ENCODE measurements at regions not wholly inside any gene's neighbourhood (a gene's known extent, or its start where the extent isn't known, plus 50 kb on each side); places are given as distances from the start of the nearest gene placed in this dataset.
"Not testable (repeated sequence)": the region's sequence is repeated elsewhere in the genome, so short reads cannot be mapped to it uniquely, and the experiment has no call there.

DNA sequence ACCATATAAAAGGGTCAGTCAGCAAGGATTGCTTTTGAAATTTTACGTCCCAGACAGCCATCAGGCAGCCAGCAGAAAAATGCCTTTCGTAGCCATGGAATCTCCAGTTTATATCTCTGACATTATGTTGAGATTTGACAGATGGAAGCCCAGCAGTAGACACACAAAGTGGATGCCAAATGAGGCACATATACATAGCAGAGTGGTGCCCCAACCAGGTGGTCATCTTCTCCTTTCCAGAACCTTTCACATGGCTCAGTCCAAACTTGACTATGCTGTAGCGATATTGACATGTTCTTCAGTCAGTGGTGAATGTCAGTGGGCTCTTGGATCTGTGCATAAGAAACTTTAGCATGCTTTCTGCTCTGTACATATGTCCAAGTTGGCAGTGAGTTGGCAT lies 123.3 kb upstream of the GBE1 start:
- no peak for DNase-seq

DNA sequence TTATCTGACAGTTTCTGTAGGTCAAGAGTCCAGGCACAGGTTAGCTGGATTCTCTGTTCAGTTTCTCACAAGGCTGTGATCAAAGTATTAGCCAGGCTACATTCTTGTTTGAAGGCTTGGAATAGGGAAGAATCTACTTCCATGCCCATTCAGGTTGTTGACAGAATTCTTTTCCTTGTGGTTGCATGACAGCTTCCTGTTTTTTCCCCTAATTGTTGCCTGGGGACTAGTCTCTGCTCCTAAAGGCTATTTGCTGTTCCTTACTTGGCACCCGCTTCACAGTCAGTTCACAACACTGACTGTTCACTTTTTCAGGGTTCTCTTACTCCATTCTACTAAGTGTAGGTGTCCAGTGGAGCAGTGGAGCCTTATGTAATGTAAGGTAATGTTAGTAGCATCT lies 115.4 kb upstream of the GBE1 start:
- no peak for DNase-seq

GRCh38 chr3:81874738-81875137 lies 113.3 kb upstream of the GBE1 start:
- no peak for DNase-seq

- no peak for DNase-seq
Measured at GRCh38 chr3:81872566-81872965, 111.1 kb upstream of the GBE1 start.

DNA sequence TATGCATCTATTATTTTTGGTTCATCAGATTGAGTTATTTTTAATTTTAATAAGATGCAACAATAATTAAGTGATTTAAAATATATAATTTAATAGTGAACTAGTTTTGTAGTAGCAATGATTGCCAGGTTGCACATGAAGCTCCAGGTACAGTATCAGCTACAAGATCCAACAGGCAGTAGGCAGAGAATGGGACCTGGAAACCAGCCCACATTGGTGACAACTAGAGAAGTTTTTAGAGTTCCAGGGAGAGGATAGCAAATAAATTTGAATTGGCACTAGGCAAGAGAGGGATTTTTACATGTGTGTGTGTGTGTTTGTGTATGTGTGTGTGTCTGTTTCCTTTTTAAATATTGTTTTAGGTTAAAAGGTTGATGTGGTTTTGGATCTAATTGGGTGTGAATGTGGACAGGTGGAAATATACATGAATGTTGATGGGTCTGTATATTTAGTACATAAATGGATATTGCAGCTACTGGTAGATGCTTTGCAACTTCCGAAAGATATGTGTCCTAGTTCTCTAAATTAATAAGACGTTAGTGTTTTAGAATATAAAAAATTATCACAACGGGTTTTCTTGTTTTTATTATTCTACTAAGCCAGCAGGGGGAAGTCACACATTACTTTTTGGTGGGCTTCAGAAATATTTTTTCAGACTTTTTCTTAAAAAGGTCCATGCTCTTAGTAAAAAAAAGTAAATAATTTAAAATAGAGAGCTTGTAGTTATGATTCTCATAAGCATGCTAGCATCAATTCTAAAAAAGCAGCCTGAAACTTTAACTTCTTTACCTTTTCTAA lies 110.1 kb upstream of the GBE1 start:
- DNase-seq, result no peak

DNA sequence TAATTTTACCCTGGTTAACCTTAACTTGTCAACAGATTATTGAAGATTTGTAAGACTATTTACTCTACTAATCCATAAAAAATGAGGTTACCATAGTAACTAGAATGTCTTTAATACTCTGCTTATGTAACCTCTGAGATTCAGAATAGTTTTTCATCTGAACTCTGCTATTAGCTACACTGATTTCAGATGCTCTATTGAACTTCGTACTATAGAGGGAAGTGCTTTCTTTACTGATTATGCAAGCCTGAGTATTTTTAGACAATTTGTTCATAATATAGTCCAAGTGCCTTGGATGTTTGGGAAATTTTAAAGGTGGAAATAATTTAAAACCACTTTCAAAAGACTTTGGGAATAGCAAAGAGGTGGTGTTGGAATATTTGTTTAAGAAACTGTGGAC lies 107.9 kb upstream of the GBE1 start:
- no peak for DNase-seq

DNA sequence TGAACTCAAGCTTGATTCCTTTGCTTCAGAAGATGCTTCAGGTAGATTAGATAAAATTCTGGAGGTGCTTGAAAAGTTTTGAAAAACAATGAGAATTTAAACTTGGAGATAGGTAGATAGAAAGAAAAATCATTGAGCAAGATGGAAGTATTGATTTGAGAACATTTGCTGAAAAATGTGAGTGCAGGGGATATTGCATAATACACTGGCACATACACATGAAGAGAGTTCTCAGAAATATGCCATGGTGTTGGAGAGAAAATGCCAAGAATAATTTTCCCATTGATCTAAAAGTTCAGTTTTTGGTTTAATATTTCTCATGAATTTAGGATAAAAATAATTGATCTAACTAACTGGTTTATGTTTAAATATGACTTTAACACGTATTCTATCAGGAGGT lies 107.2 kb upstream of the GBE1 start:
- DNase-seq, result no peak

- DNase-seq, result no peak
Measured at GRCh38 chr3:81867875-81868274, 106.4 kb upstream of the GBE1 start.

- DNase-seq, result not testable (repeated sequence)
Measured at GRCh38 chr3:81865164-81865563, 103.7 kb upstream of the GBE1 start.

DNA sequence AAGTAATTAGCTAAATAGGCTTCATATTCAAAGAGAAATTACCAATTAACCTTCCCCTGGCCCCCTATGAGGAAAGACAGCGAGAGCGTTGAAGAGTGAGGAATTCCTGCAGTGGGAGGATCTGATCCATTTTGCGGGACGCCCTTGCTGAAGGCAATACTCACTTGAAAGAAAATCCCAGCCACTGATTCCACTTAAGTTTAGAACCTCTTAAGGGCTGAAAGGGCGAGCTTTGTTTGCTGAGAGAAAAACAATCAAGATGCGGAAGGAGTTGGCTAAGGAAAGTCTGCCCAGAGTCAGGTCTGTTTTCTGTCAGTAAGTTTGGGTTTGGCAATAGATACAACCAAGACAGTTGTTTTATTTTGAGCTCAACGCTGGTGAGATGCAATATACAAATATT lies 102.8 kb upstream of the GBE1 start:
- DNase-seq, result no peak

DNA sequence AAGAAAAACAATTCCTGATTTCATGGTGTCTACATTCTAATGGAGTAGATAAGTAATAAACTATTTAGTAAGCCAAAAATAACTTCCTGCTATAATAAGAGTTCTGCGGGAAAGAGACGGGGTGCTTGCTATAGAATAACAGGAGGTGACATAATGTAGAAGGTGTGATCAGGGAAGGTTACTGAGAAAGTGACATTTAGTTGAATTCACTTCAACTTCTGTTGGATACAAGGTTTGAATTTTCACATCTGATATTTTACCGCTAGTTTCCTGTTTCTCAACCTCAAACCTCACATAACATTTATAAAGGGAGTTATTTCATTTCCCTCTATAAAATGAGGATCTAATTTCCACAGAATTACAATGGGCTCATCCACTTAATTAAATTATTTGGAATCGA lies 102.3 kb upstream of the GBE1 start:
- no peak for DNase-seq

DNA sequence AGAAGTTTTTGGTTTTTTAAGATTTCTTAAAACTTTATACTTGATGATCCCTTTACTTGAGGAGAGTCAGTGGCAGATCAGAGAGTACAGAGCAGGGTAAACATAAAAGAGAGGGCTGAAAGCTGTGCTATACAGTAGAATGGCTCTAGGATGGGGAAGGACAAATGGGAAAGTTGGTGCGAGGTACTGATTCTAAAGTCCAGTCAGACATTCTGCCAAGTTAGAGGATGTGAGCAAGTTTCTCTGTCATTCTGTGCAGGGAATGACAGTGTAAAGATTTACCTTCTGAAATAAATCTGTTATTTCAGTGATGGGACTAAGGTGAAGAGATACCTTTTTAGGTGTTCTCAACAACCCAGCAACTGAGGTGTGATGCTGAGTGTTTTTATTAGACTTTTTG lies 100.1 kb upstream of the GBE1 start:
- no peak for DNase-seq

DNA sequence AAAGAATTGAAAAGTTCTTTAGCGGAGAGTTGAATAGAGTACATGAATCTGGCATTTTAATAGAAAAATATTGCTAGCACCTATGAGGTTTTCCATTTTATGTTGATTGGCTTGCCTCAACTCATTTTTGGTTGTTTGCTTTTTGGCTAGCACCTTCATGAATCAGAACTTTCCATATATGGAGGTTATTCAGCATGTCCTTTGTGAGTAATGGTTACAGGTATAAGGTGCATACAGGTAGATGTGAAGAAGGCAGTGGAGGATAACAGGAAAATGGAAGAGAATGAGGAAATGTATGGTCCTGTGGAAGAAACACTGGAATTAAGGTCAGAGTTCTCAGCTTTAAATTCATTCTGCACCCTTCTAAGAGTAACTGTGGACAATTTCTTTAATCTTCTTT lies 98.1 kb upstream of the GBE1 start:
- no peak for DNase-seq

GRCh38 chr3:81853431-81853830 lies 92.0 kb upstream of the GBE1 start:
- DNase-seq, result no peak

- DNase-seq, result no peak
Measured at GRCh38 chr3:81851176-81851575, 89.7 kb upstream of the GBE1 start.

GRCh38 chr3:81846988-81847387 lies 85.5 kb upstream of the GBE1 start:
- no peak for DNase-seq

DNA sequence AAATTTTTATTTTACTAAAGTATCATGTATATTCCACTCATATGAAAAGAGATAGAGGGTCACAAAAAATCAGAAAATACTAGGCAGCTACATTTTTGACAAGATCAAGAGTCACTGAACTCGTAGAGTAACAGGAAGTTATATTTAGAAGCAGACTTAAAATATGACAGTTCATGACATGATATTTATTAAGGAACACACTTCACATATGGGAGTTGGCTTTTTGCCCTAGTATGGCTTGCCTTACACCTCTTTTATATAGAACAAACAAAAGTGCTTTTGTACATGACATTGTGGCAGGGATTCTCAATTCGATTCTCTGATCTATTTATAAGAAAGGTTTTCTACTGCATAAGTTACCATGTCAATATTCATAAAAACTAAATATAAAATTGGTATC lies 80.1 kb upstream of the GBE1 start:
- DNase-seq, result no peak

- no peak for DNase-seq
Measured at GRCh38 chr3:81839504-81840094, 78.2 kb upstream of the GBE1 start.

- DNase-seq, result no peak
Measured at GRCh38 chr3:81838457-81838856, 77.0 kb upstream of the GBE1 start.

GRCh38 chr3:81837071-81837593 lies 75.7 kb upstream of the GBE1 start:
- DNase-seq, result no peak

GRCh38 chr3:81829937-81830336 lies 68.5 kb upstream of the GBE1 start:
- no peak for DNase-seq

- DNase-seq, result not testable (repeated sequence)
Measured at GRCh38 chr3:81829272-81829671, 67.8 kb upstream of the GBE1 start.

DNA sequence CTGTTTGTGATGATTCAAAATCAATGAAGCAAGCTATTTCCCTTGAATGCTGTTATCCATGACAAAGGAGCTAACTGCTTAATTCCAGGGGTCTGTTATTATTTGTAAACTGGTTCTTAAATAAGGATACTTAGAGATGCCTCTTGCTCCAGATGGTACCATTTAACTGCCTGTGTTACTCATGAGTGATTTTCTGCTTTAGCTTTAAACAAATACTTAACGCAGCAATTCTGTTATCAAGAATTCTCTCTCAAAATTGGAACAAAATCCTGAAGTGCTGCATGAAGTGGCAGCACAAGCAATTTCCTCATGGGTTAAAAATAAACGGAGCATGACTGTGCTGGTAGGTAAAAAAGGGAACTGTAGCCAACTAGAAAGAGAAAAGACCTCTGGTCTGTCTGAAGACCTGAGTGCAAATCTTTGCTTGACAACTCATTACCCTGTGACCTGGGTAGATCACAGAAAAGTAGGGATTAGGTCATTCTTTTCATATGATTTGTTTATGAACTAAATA lies 62.5 kb upstream of the GBE1 start:
- DNase-seq, result no peak

DNA sequence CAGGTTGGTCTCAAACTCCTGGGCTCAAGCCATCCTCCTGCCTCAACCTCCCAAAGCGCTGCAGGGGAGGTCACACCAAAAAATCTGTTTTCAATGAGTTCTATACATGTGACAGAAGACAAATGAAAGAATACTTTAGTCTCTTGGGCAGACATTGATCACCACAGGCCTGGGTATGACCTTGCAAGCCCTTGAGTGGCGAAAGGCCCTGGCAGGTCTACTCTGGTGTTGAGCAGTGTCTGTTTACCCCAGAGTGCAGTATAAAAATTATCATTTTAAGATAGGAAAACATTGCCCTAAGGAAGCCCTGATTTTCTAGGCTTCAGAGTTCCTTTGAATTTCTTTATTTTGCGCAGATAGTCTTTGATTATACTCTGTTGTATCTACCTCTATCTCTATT lies 61.6 kb upstream of the GBE1 start:
- no peak for DNase-seq
